ENCODE measurements at regions not wholly inside any gene's neighbourhood (a gene's known extent, or its start where the extent isn't known, plus 50 kb on each side); places are given as distances from the start of the nearest gene placed in this dataset.

- no peak for DNase-seq (ENCODE audit: low read depth)
Measured at GRCh38 chr2:219692521-219692920, 65.1 kb downstream of the SLC4A3 start.

GRCh38 chr2:219695145-219695709 lies 67.8 kb downstream of the SLC4A3 start:
- in situ Hi-C loops (cut with HindIII; ENCODE audit: low pct_unique_long_range_greater_than_20kb, low sequenced_read_pairs): no loop called here

More at GRCh38 chr2:219692521-219692920, 65.1 kb downstream of the SLC4A3 start:
- in situ Hi-C loops (cut with HindIII; ENCODE audit: low pct_unique_long_range_greater_than_20kb, low sequenced_read_pairs): no loop called here

DNA sequence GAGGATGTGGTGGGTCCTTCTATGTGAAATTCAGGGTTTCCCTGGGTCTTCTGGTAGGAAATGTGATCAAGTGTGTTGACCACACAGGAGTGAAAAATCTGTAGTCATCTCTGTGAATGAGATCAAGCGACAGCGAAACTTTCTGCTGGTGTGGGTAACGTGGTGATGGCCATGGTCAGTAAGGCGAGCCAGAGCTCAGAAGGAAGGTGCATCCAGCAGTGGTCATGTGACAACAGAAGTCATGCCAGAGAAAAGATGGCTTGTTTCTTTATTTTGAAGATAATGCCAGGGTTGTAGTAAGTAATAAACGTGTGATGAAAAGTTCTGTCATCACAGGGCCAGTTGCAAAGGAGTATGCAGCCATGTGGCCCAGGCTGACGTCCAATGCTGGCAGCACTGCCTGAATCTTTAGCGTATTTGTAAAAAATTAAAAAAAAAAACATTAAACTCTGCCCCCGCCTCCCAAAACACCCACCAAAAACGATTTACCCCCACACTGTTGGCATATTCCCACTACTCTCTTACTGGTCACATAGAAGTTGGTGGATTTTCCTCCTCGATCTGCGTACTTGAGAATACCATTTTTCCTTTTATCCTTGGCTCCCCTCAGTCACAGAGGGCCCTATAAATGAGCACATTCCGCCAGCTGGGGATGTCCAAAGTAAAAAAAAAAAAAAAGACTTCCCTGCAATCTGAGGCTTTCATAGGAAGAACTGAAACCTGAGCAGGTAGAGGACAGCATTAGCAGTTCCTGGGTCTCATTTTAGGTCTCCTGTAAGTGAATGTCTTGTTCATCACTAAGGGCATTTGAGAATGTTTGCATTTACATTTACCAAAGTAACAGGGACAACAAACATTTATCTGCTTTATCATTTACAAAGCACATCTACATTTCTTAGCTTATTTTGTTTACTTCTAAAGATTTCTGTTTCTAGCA lies 70.6 kb downstream of the SLC4A3 start:
- in situ Hi-C loops (cut with HindIII; ENCODE audit: low pct_unique_long_range_greater_than_20kb, low sequenced_read_pairs): no loop called here
- no peak for DNase-seq (ENCODE audit: low read depth)

More at GRCh38 chr2:219695145-219695709, 67.8 kb downstream of the SLC4A3 start:
- DNase-seq (ENCODE audit: low read depth): no peak

DNA sequence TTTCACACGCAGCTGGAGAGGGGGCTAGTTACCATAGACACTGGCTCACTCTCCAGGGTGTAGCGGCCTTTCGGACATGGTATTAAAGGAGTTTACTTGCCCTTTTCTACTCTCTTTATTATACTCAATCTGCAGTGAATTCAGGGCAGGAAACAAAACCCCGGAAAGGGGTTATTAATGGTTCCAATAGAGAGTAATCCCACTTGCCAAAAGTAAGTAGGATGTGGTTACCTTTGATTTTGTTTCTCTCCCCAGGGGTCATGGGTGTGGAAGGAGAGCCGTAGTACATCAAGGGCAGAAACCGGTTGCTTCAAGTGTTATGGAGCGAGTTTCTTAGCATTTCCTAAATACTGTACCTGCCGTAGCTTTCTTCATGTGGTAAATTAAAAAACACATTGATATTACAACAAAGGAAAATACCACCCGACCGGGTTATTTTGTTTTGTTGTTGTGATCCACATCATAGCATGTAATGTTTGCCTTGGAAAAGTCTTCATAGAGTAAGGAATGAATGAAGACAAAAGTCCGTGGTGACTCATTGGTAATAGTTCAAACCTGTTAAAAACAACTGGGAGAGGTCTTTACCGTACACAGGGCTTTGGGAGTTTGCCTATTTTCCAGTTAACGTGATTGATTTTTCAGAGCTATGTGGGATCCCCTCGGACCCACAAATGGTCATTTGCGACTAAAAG lies 71.5 kb downstream of the SLC4A3 start:
- DNase-seq (ENCODE audit: low read depth): no peak
- in situ Hi-C loops (cut with HindIII; ENCODE audit: low pct_unique_long_range_greater_than_20kb, low sequenced_read_pairs): no loop called here

DNA sequence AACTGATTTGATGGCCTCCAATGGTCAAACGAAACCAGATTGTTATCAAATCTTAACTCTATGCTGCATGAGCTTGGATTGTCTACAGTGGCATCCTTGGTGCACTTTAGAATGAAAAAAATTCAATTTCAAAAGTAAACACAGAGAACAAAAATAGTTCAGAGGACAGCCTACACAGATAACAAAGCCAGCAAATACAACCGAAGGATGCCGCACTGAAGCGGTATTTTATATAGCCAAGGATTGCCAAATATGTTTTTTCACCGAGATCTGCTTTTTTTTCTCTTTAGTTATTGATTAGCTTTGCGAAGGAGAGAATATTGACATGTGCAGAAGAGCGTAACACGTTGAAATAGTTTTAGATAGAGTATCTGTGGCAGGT lies 72.0 kb downstream of the SLC4A3 start:
- in situ Hi-C loops (cut with HindIII; ENCODE audit: low pct_unique_long_range_greater_than_20kb, low sequenced_read_pairs): no loop called here
- DNase-seq (ENCODE audit: low read depth): no peak

DNA sequence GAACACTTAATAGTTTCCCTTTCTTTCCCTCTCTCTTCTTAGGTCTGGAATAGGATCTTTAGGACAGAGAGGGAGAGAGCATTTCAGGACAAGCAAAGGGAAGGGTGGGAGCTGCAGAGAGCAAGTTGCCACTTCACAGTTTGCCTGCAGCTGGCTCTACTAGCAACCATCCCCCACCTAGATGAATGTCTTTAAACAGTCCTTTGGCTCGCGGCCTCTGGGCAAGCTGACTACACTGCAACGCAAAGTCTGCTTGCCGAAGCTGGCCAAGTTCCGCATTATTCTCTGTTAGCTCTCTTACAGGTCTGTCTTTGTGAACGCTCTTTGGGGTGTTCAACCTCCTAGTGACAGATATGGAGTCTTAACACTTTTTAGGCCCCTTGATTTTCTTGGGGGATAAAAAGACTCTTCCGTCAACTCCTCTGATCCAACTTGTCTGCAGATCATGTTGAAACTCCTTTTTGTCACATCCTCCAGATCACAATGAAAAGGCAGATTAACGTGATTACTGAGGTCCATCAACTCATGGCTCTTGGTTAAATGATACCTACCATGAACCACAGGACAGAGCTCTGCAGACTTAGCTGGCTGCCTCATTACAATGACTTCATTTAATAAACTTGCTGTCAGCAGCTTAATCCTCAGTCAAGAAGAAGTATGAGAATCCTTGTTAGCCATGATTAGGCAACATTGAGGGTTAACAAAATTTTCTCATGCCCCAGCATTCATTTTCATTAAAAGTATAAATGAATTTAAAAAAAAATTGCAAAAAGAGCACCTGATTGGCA lies 74.6 kb downstream of the SLC4A3 start:
- in situ Hi-C loops (cut with HindIII; ENCODE audit: low pct_unique_long_range_greater_than_20kb, low sequenced_read_pairs): no loop called here
- DNase-seq (ENCODE audit: low read depth): no peak

DNA sequence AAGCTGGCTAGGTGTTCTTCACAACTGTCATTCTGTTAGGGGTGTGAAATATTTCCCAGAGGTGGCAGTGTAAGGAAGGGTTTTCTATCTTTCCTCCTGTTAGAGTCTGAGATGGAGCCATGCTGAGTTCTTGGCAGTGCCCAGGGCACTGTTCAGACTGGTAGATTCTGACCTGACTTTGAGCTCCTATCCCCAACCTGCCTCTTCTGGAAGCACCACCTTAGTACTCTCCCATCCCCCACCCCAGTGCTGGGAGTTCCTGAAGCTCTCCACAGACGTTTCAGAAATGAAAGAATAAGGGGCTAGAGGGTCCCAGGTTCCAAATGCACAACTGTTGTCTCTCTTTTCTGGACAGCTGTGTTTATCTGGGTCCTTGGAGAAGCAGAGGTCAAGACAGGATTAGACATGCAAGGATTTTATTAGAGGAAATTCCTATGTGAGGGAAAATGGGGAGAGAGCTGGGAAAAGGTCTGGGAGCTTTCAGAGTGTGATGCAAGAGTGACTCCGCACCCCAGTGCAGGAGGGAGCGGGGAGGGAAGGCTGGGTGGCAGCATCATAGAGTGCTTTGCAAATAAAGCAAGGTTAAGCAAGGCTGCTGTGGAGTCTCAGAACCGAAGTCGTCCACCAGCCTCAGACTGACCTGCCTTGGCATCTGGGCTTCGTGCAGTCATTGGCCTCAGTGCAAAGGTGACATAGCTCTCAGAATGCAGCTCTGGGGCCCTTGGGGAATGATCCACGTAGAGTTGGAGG lies 75.5 kb downstream of the SLC4A3 start:
- DNase-seq (ENCODE audit: low read depth): no peak
- in situ Hi-C loops (cut with HindIII; ENCODE audit: low pct_unique_long_range_greater_than_20kb, low sequenced_read_pairs): no loop called here

DNA sequence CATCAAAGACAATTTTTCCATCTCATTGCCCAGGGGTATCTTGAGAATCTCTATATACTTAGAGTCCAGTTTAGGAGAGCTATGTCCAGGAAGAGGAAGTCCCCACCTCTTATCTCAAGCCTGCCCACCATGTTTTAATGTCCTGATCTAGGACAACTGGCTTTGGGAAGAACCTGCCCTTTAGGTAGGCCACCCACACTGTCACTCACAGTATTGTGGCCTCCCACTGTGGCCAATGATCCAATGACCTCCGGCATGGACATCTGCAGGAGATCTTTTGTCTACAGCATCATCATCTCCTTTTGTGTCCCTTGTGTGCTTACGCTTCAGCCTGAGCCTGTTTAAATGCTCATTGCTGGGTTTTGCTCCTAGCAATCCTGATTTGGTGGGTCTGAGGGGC lies 77.4 kb downstream of the SLC4A3 start:
- in situ Hi-C loops (cut with HindIII; ENCODE audit: low pct_unique_long_range_greater_than_20kb, low sequenced_read_pairs): no loop called here
- DNase-seq (ENCODE audit: low read depth): no peak

GRCh38 chr2:219706823-219707281 lies 79.4 kb downstream of the SLC4A3 start:
- in situ Hi-C loops (cut with HindIII; ENCODE audit: low pct_unique_long_range_greater_than_20kb, low sequenced_read_pairs): no loop called here
- DNase-seq (ENCODE audit: low read depth): no peak

DNA sequence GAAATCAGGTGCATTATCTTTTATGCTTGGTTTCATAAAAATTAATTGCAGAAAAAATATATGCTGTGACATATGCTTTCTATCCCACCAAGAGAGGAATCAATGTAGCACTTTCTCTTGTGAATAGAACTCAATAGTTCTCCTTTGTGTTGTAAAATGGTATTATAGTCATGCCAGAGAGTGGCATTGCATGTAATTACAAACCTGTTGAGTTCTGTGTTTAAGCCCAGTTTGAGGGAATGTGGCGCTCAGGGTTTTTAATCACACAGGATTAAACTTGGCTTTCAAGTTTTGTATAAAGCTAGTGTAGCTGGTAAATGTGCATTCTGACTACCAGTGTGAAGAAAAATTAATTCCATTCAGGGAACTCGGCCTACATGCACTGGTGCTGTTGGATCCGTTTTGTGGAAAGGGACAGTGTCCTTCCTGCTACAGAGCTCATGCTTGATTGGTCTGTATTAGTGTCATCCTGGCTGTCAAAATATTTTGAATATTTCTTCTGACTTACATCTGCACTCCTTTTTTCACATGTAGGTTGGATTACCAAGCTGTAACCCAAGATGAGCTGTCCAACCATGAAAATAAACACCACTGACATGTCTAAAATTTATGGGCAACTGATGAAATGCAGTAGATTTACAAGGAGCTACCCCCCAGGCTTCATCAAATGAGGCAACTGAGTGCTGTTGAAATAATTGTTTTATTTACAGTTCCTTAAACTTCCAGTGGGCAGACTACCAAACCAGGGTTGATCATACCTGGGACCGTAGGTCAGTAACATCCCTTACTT lies 80.3 kb downstream of the SLC4A3 start:
- in situ Hi-C loops (cut with HindIII; ENCODE audit: low pct_unique_long_range_greater_than_20kb, low sequenced_read_pairs): no loop called here
- DNase-seq (ENCODE audit: low read depth): no peak

DNA sequence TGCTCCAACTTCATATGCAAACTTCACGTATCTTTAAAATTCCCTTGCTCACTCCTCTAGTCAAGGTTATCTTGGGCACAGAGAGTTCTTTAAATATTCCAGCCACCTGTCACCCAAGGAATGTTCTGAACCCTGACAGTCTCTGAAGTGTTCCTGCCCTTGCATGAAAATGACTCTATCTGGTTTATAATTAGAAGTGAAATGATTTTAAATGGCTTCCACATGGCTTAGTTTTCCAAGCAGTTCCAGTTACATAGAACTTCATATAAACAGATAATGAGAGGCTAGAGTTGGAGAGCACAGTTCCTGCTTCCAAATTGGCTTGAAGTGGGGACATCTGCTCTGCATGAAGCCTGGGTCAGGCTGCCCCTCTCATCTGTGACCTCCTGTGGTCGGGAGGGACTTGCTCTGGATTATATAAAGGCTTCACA lies 81.9 kb downstream of the SLC4A3 start:
- no peak for DNase-seq (ENCODE audit: low read depth)
- in situ Hi-C loops (cut with HindIII; ENCODE audit: low pct_unique_long_range_greater_than_20kb, low sequenced_read_pairs): no loop called here

GRCh38 chr2:219713110-219713509 lies 85.7 kb downstream of the SLC4A3 start:
- DNase-seq (ENCODE audit: low read depth): peak; percentile 42
- in situ Hi-C loops (cut with HindIII; ENCODE audit: low pct_unique_long_range_greater_than_20kb, low sequenced_read_pairs): no loop called here

DNA sequence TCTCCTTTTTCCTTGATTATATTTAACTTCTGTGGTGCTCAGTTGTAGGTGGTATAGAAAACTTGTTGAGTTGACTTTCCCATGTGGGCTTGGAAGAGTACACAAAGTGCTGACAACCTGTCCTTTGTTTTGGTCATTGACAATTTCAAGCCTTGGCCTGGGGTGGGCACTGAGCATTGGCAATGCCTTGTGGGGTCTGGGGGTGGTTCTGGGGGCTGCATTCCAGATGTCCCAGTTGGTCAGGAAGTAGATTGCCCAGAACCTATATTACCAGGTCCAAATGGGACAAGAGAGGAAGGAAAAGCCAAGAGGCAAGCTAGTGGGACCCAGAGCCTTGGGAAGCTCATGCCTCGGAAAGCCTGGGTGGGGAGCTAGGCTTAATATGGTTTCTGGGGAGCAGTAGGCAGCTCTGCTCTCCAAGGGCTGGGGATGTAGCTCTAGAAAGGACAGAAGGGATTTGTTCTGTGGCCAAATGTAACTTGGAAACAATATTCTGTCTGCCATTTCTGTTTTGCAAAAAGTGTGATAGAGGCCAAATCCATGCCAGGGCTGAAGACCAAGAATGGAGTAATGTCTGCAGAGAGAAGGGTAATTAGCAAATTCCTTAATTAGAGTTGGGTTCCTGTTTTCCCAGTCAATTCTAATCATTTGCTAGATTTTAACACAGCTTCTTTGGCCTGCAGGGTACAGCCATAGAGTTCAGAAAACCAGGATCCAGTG lies 87.4 kb downstream of the SLC4A3 start:
- DNase-seq (ENCODE audit: low read depth): no peak
- in situ Hi-C loops (cut with HindIII; ENCODE audit: low pct_unique_long_range_greater_than_20kb, low sequenced_read_pairs): no loop called here

DNA sequence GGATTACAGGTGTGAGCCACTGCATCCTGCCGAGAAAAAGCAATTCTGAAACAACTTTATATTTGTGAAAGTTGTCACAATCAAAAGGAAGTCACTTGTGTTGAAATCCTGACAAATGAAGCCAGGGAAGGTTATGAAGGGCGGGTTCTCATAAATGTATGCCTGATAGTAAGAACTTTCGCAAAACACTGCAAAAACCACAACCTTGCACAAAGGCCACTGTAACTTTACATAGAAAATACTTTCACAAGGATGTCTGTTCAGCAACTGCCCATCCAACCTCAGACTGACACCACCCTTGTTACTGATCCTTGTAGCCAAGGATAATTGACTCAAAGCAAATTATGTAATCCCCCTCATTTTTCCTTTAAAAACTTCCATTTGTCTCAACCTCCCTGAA lies 90.6 kb downstream of the SLC4A3 start:
- no peak for DNase-seq (ENCODE audit: low read depth)
- in situ Hi-C loops (cut with HindIII; ENCODE audit: low pct_unique_long_range_greater_than_20kb, low sequenced_read_pairs): no loop called here

DNA sequence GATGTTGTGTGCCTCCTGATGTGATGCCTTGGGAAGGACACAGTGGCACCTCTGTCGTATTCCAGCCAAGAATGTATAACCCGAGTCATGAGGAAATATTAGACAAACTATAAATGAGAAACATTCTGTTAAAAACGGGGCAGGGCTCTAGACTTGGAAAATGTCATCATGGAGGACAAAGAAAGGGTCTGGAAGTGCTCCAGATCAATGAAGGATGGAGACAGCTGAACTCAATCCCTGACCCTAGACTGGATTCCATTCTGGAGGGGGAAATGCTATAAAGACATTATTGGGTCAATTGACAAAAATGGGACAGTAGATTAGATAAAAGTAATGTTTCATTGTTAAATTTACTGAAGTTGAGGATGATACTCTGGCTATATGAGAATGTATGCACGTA lies 92.1 kb downstream of the SLC4A3 start:
- no peak for DNase-seq (ENCODE audit: low read depth)
- in situ Hi-C loops (cut with HindIII; ENCODE audit: low pct_unique_long_range_greater_than_20kb, low sequenced_read_pairs): no loop called here

DNA sequence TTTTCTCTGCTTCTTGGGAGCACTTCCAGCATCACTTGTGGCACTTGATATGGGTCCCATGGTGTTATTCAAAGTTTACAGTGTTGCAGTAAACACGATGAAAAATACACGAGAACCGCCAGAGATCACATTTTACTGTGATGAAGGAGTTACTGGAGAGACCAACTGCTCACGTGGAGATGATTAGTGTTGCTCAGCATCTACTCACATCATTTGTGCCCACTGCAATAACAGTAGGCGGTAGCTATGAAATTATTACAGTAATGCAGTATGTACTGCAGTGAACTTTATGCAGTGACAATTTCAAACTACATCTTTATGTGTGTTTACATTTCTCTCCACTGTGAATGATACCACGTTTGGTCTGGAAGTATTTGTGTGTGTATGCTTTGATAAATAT lies 93.5 kb downstream of the SLC4A3 start:
- no peak for DNase-seq (ENCODE audit: low read depth)
- in situ Hi-C loops (cut with HindIII; ENCODE audit: low pct_unique_long_range_greater_than_20kb, low sequenced_read_pairs): no loop called here
